Central memory CD8-positive, alpha-beta T cell (primary cell): ENCODE measurements at regions not wholly inside any gene's neighbourhood (a gene's known extent, or its start where the extent isn't known, plus 50 kb on each side); places are given as distances from the start of the nearest gene placed in this dataset.
"Not testable (repeated sequence)": the region's sequence is repeated elsewhere in the genome, so short reads cannot be mapped to it uniquely, and the experiment has no call there.

Experiments used
- ATAC-seq: fragments of 150-1000 bp; cut with Tn5 transposase; replicated peaks from 2 replicates; pipeline ENCODE4 v1.10.0; 2022; ENCODE audit warnings: mild to moderate bottlenecking, moderate FRiP score, moderate number of reproducible peaks; ENCODE audit not compliant: poor library complexity, severe bottlenecking; ENCODE audit errors: extremely low read depth
- DNase-seq, 2 donors: peaks; one replicate each; pipeline ENCODE4 v3.0.0; 2021; ENCODE audit warnings: low spot score in 2 of 2
- H3K27ac Mint-ChIP-seq: one replicate; pipeline ENCODE4 v1.8.0; 2022; ENCODE audit warnings: low read depth, mild to moderate bottlenecking, moderate library complexity, mixed read lengths
- H3K27me3 Mint-ChIP-seq: one replicate; pipeline ENCODE4 v1.8.0; 2022; ENCODE audit warnings: mixed read lengths
- H3K36me3 Mint-ChIP-seq: one replicate; pipeline ENCODE4 v1.8.0; 2022; ENCODE audit warnings: mild to moderate bottlenecking, moderate library complexity, mixed read lengths; ENCODE audit not compliant: insufficient read depth
- H3K4me1 Mint-ChIP-seq: one replicate; pipeline ENCODE4 v1.8.0; 2022; ENCODE audit warnings: mixed read lengths
- H3K4me3 Mint-ChIP-seq: one replicate; pipeline ENCODE4 v1.8.0; 2022; ENCODE audit warnings: mild to moderate bottlenecking, moderate library complexity, mixed read lengths
- H3K9me3 Mint-ChIP-seq: one replicate; pipeline ENCODE4 v1.8.0; 2022; ENCODE audit warnings: mixed read lengths

GRCh38 chr9:90469865-90470387, 172.7 kb downstream of the DIRAS2 start:
- ATAC-seq: no peak
- no peak for DNase-seq
- H3K4me3 Mint-ChIP-seq: no peak overlapping the region
- no peaks in the 10 kb centered on the region for H3K36me3 Mint-ChIP-seq
- H3K4me1 Mint-ChIP-seq: no peaks in the 10 kb centered on the region
- H3K27me3 Mint-ChIP-seq: peaks cover 10% of the 10 kb centered on the region
- no peak overlapping the region for H3K27ac Mint-ChIP-seq
- H3K9me3 Mint-ChIP-seq: no peaks in the 10 kb centered on the region

GRCh38 chr9:90476058-90476457, 166.6 kb downstream of the DIRAS2 start:
- ATAC-seq (no peak), DNase-seq (no peak)
- Mint-ChIP-seq H3K9me3 (no peaks in the 10 kb centered on the region), H3K36me3 (no peaks in the 10 kb centered on the region), H3K4me3 (no peak overlapping the region), H3K4me1 (no peaks in the 10 kb centered on the region), H3K27me3 (peaks cover 10% of the 10 kb centered on the region), H3K27ac (no peak overlapping the region)

GRCh38 chr9:90477535-90477934, 165.1 kb downstream of the DIRAS2 start:
- no peaks in the 10 kb centered on the region for H3K4me1 Mint-ChIP-seq
- no peak overlapping the region for H3K27ac Mint-ChIP-seq
- H3K36me3 Mint-ChIP-seq: no peaks in the 10 kb centered on the region
- H3K4me3 Mint-ChIP-seq: no peak overlapping the region
- no peak for DNase-seq
- H3K9me3 Mint-ChIP-seq: no peaks in the 10 kb centered on the region
- ATAC-seq: no peak
- H3K27me3 Mint-ChIP-seq: peaks cover 4% of the 10 kb centered on the region

GRCh38 chr9:90478821-90479220, 163.8 kb downstream of the DIRAS2 start:
- ATAC-seq (no peak), DNase-seq (no peak)
- no peak overlapping the region for H3K4me3 Mint-ChIP-seq
- H3K4me1 Mint-ChIP-seq: no peaks in the 10 kb centered on the region
- H3K27me3 Mint-ChIP-seq: no peaks in the 10 kb centered on the region
- peaks cover under 1% of the 10 kb centered on the region for H3K36me3 Mint-ChIP-seq
- H3K9me3 Mint-ChIP-seq: no peaks in the 10 kb centered on the region
- no peak overlapping the region for H3K27ac Mint-ChIP-seq

- Mint-ChIP-seq H3K36me3 (peaks cover 2% of the 10 kb centered on the region), H3K27me3 (no peaks in the 10 kb centered on the region), H3K4me3 (no peak overlapping the region), H3K4me1 (no peaks in the 10 kb centered on the region), H3K9me3 (peaks cover 4% of the 10 kb centered on the region), H3K27ac (no peak overlapping the region)
- ATAC-seq: no peak
- no peak for DNase-seq
Observed at GRCh38 chr9:90485028-90485427, 157.6 kb downstream of the DIRAS2 start.

GRCh38 chr9:90489066-90489465, 153.6 kb downstream of the DIRAS2 start:
- Mint-ChIP-seq H3K9me3 (peaks cover 4% of the 10 kb centered on the region), H3K27me3 (peaks cover 9% of the 10 kb centered on the region), H3K36me3 (no peaks in the 10 kb centered on the region), H3K4me1 (no peaks in the 10 kb centered on the region), H3K4me3 (no peak overlapping the region), H3K27ac (no peak overlapping the region)
- ATAC-seq (no peak), DNase-seq (no peak)

GRCh38 chr9:90499761-90500160, 142.9 kb downstream of the DIRAS2 start:
- Mint-ChIP-seq H3K4me1 (no peaks in the 10 kb centered on the region), H3K9me3 (peaks cover 5% of the 10 kb centered on the region), H3K27ac (no peak overlapping the region), H3K27me3 (no peaks in the 10 kb centered on the region), H3K4me3 (no peak overlapping the region), H3K36me3 (peaks cover 2% of the 10 kb centered on the region)
- DNase-seq (no peak), ATAC-seq (no peak)

GRCh38 chr9:90502134-90502533, 140.5 kb downstream of the DIRAS2 start:
- peaks cover 2% of the 10 kb centered on the region for H3K36me3 Mint-ChIP-seq
- DNase-seq (no peak), ATAC-seq (no peak)
- no peaks in the 10 kb centered on the region for H3K27me3 Mint-ChIP-seq
- H3K4me3 Mint-ChIP-seq: no peak overlapping the region
- H3K9me3 Mint-ChIP-seq: no peaks in the 10 kb centered on the region
- no peak overlapping the region for H3K27ac Mint-ChIP-seq
- H3K4me1 Mint-ChIP-seq: no peaks in the 10 kb centered on the region

GRCh38 chr9:90504486-90504885, 138.1 kb downstream of the DIRAS2 start:
- Mint-ChIP-seq H3K36me3 (no peaks in the 10 kb centered on the region), H3K4me1 (no peaks in the 10 kb centered on the region), H3K27me3 (peaks cover 8% of the 10 kb centered on the region), H3K27ac (no peak overlapping the region), H3K9me3 (no peaks in the 10 kb centered on the region), H3K4me3 (no peak overlapping the region)
- DNase-seq: no peak
- ATAC-seq: no peak

GRCh38 chr9:90505695-90506094, 136.9 kb downstream of the DIRAS2 start:
- Mint-ChIP-seq H3K27me3 (peaks cover 8% of the 10 kb centered on the region), H3K4me1 (no peaks in the 10 kb centered on the region), H3K36me3 (no peaks in the 10 kb centered on the region), H3K4me3 (no peak overlapping the region), H3K27ac (no peak overlapping the region), H3K9me3 (no peaks in the 10 kb centered on the region)
- DNase-seq (no peak), ATAC-seq (no peak)

- not testable (repeated sequence) for DNase-seq, H3K9me3 Mint-ChIP-seq
Observed at GRCh38 chr9:90506402-90506801, 136.2 kb downstream of the DIRAS2 start.

GRCh38 chr9:90507621-90508020, 135.0 kb downstream of the DIRAS2 start:
- Mint-ChIP-seq H3K36me3 (no peaks in the 10 kb centered on the region), H3K4me3 (no peak overlapping the region), H3K27ac (no peak overlapping the region), H3K27me3 (peaks cover 8% of the 10 kb centered on the region), H3K4me1 (no peaks in the 10 kb centered on the region), H3K9me3 (no peaks in the 10 kb centered on the region)
- no peak for DNase-seq
- no peak for ATAC-seq

More at GRCh38 chr9:90506402-90506801, 136.2 kb downstream of the DIRAS2 start:
- H3K27me3 Mint-ChIP-seq, H3K4me3 Mint-ChIP-seq, ATAC-seq, H3K4me1 Mint-ChIP-seq, H3K27ac Mint-ChIP-seq, H3K36me3 Mint-ChIP-seq: not testable (repeated sequence)

- Mint-ChIP-seq H3K27ac (no peak overlapping the region), H3K9me3 (no peaks in the 10 kb centered on the region), H3K27me3 (peaks cover 8% of the 10 kb centered on the region), H3K4me3 (no peak overlapping the region), H3K36me3 (no peaks in the 10 kb centered on the region), H3K4me1 (no peaks in the 10 kb centered on the region)
- ATAC-seq (no peak), DNase-seq (no peak)
Observed at GRCh38 chr9:90508940-90509339, 133.7 kb downstream of the DIRAS2 start.

GRCh38 chr9:90511711-90512110, 130.9 kb downstream of the DIRAS2 start:
- no peaks in the 10 kb centered on the region for H3K9me3 Mint-ChIP-seq
- H3K4me3 Mint-ChIP-seq: no peak overlapping the region
- H3K27ac Mint-ChIP-seq: no peak overlapping the region
- no peak for ATAC-seq
- H3K4me1 Mint-ChIP-seq: no peaks in the 10 kb centered on the region
- DNase-seq: no peak
- H3K36me3 Mint-ChIP-seq: no peaks in the 10 kb centered on the region
- H3K27me3 Mint-ChIP-seq: peaks cover 8% of the 10 kb centered on the region
